HepG2 (cell line): ENCODE measurements at regions not wholly inside any gene's neighbourhood (a gene's known extent, or its start where the extent isn't known, plus 50 kb on each side); places are given as distances from the start of the nearest gene placed in this dataset.

Experiments
- ATAC-seq: fragments of 200-7000 bp; cut with Tn5 transposase; 3 replicates; pipeline ENCODE4 v1.9.1; 2020; ENCODE audit warnings: mild to moderate bottlenecking, moderate library complexity
- BruUV-seq: library from RNA; stranded (reverse); fragments of 400-500 nt; replicated peaks from 2 replicates; lab custom pipeline; 2021; lab: Mats Ljungman, UMichigan
- CTCF ChIA-PET: fragments of 300-600 bp; formaldehyde crosslinking; extraction: SDS; loops from one replicate; lab custom pipeline; 2021; ENCODE audit warnings: low total read pairs, inconsistent platforms, low intra/inter-chr PET ratio; lab: Yijun Ruan, JAX
- POLR2A ChIA-PET: fragments of 350-600 bp; sonication (Branson Sonifier 250); formaldehyde crosslinking; loops from one replicate; lab custom pipeline; 2020; ENCODE audit warnings: antibody characterized with exemption, inconsistent platforms; lab: Yijun Ruan, JAX
- DNase-seq: peaks from one replicate; pipeline ENCODE4 v3.0.0-alpha.2; 2015; ENCODE audit warnings: low spot score
- FAIRE-seq: peaks from 3 replicates; lab custom pipeline; 2011; peaks lifted over from hg19 to GRCh38; lab: Jason Lieb, UNC
- H2AFZ ChIP-seq: one replicate; pipeline ENCODE4 v1.6.1; 2011; ENCODE audit warnings: low read length, inconsistent platforms
- H3K27ac ChIP-seq: fragments of 300-600 bp; 3 replicates; pipeline ENCODE4 v1.8.0; 2011; ENCODE audit warnings: mixed run types, mild to moderate bottlenecking, mixed read lengths, low read length, inconsistent platforms; ENCODE audit not compliant: insufficient read depth; ENCODE audit errors: extremely low read length
- H3K27me3 ChIP-seq, 2 experiments: fragments of 200-600 bp in 1 of 2; 2 replicates in 1 of 2; 3 replicates in 1 of 2; pipeline versions ENCODE4 v1.6.0 to v1.8.0; 2011; ENCODE audit warnings: low read length in 2 of 2, mild to moderate bottlenecking in 2 of 2, moderate library complexity in 2 of 2, inconsistent platforms in 1 of 2; ENCODE audit not compliant: insufficient read depth in 2 of 2, control insufficient read depth in 1 of 2
- H3K36me3 ChIP-seq, 2 experiments: fragments of 200-600 bp in 1 of 2; replicated peaks in 1 of 2; 2 replicates in 1 of 2; 3 replicates in 1 of 2; pipeline versions ENCODE4 v1.5.1 to v1.8.0; 2011; ENCODE audit warnings: low read length in 2 of 2, inconsistent platforms in 1 of 2; ENCODE audit not compliant: insufficient read depth in 2 of 2, control insufficient read depth in 1 of 2
- H3K4me1 ChIP-seq: 2 replicates; pipeline ENCODE4 v1.5.1; 2012; ENCODE audit warnings: low read length, inconsistent platforms; ENCODE audit not compliant: insufficient read depth
- H3K4me2 ChIP-seq: 2 replicates; pipeline ENCODE4 v1.6.0; 2011; ENCODE audit warnings: low read depth, low read length, inconsistent platforms
- H3K4me3 ChIP-seq, 3 experiments: fragments of 200-600 bp in 1 of 3; sonication (generic), shearing (Covaris generic) in 1 of 3; replicated peaks in 1 of 3; 2 replicates each; pipeline ENCODE4 v1.5.1; 2011 to 2016; ENCODE audit warnings: low read length in 3 of 3, inconsistent platforms in 2 of 3, low read depth in 2 of 3, mild to moderate bottlenecking in 2 of 3, control low read depth in 1 of 3, mixed read lengths in 1 of 3; ENCODE audit not compliant: insufficient read depth in 1 of 3
- H3K79me2 ChIP-seq: one replicate; pipeline ENCODE4 v1.6.1; 2011; ENCODE audit warnings: low read length, inconsistent platforms; ENCODE audit not compliant: insufficient read depth
- H3K9ac ChIP-seq: 2 replicates; pipeline ENCODE4 v1.6.0; 2011; ENCODE audit warnings: mild to moderate bottlenecking, low read depth, low read length, inconsistent platforms; ENCODE audit not compliant: insufficient read depth
- H3K9me3 ChIP-seq: 2 replicates; pipeline ENCODE4 v1.5.1; 2012; ENCODE audit warnings: mild to moderate bottlenecking, low read length
- H4K20me1 ChIP-seq: 2 replicates; pipeline ENCODE4 v1.6.0; 2011; ENCODE audit warnings: inconsistent platforms, mild to moderate bottlenecking, low read length, moderate library complexity; ENCODE audit not compliant: insufficient read depth
- ARNTL ChIP-seq: sonication (generic); formaldehyde crosslinking; IDR thresholded peaks from 2 replicates; pipeline ENCODE4 v1.4.0; 2020; ENCODE audit warnings: mild to moderate bottlenecking, missing genetic modification reagents
- CC2D1A ChIP-seq: sonication (generic); formaldehyde crosslinking; IDR thresholded peaks from 2 replicates; pipeline ENCODE4 v1.8.1; 2023; ENCODE audit warnings: mild to moderate bottlenecking, missing genetic modification reagents
- FOXA1 ChIP-seq, 2 experiments: fragments of 450-650 bp in 1 of 2; sonication (generic) in 1 of 2; formaldehyde crosslinking in 1 of 2; IDR thresholded peaks; 2 replicates each; pipeline versions ENCODE4 v1.4.0 to v1.6.1; 2016 to 2020; ENCODE audit warnings: missing genetic modification reagents in 1 of 2
- HNRNPUL1 ChIP-seq: fragments of 200-400 bp; formaldehyde crosslinking; IDR thresholded peaks from 2 replicates; pipeline ENCODE4 v1.6.1; 2017; ENCODE audit warnings: low read depth, mild to moderate bottlenecking, low read length, moderate library complexity
- KLF6 ChIP-seq: IDR thresholded peaks from 2 replicates; pipeline ENCODE4 v1.8.0; 2016; ENCODE audit warnings: missing biosample characterization, missing genetic modification reagents
- MAFF ChIP-seq: IDR thresholded peaks from 2 replicates; pipeline ENCODE4 v1.6.1; 2011; ENCODE audit warnings: low read depth, low read length, improper control_type of control experiment
- MAFK ChIP-seq, 2 experiments: IDR thresholded peaks in 1 of 2; conservative IDR thresholded peaks in 1 of 2; 2 replicates each; pipeline ENCODE4 v1.6.1; 2011; ENCODE audit warnings: improper control_type of control experiment in 2 of 2, low read length in 2 of 2
- MYNN ChIP-seq: sonication (generic); formaldehyde crosslinking; IDR thresholded peaks from 2 replicates; pipeline ENCODE4 v1.4.0; 2020; ENCODE audit warnings: mild to moderate bottlenecking, low read depth, missing genetic modification reagents
- POLR2AphosphoS5 ChIP-seq: IDR thresholded peaks from 2 replicates; pipeline ENCODE4 v1.6.1; 2012; ENCODE audit warnings: low read depth, low read length
- ZFYVE20 ChIP-seq: sonication (generic); formaldehyde crosslinking; IDR thresholded peaks from 2 replicates; pipeline ENCODE4 v1.8.0; 2023; ENCODE audit warnings: low read depth, mild to moderate bottlenecking, moderate library complexity, missing genetic modification reagents, borderline replicate concordance
- ZNF724P ChIP-seq: sonication (generic); formaldehyde crosslinking; IDR thresholded peaks from 2 replicates; pipeline ENCODE4 v1.8.0; 2022; ENCODE audit warnings: missing genetic modification reagents, borderline replicate concordance
- WGBS: methylation state at CpG from one replicate; pipeline ENCODE4 v1.1.6; 2017; ENCODE audit warnings: low lambda C conversion rate; 5-methylcytosine and 5-hydroxymethylcytosine counted together
- in situ Hi-C: cut with HindIII; loops from 2 replicates; pipeline ENCODE4 v1.10.0; 2017; ENCODE audit warnings: low pct_unique_long_range_greater_than_20kb; ENCODE audit not compliant: extremely low pct_ligation_motif_present
- intact Hi-C: fragments of 100-400 bp; cut with micrococcal nuclease; formaldehyde crosslinking; loops from one replicate; pipeline ENCODE4 v1.10.0; 2022; ENCODE audit not compliant: unreplicated experiment
- TF ChIP-seq, protein P1 (sequence below): sonication (generic); formaldehyde crosslinking; IDR thresholded peaks from 2 replicates; pipeline ENCODE4 v1.4.0; 2020; ENCODE audit warnings: missing genetic modification reagents

DNA sequence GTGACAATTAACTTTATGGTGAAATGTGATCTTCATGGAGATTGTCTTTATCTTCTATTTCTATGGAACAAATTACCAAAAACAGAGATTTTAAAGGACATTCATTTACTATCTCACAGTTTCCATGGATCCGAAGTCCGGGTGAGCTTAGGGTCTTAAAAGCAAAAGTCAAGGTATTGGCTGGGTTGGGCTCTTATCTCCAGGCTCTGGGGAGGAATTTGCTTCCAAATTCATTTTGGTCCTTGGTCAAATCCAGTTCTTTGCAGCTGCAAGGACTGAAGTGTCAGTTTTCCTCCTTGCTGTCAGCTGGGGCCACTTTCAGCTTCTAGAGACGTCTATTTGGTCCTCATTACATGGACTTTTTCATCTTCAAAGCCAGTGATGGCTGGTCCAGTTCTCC, 395.8 kb upstream of the MAF start:
- FAIRE-seq = no peak
- BruUV-seq = no TSS peak
- POLR2A ChIA-PET = no interaction called here

DNA sequence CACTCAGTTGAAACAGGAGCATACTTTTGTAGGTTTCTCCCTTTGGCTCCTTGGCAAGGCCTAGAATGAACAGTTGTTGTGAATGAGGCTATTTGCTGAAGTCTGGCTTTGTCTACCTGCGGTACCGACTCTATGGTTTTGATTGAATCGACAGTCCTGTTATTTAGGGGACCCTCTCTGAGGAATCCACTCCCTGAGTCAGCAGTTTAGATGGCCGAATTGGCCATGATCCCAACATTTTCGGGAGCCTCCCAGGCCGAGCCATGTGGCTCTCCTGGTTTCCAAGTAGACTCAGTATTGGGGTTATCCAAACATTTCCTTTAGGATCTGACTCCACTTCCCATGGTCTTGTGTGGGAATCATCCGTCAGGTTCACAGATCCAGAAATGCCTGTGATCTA, 394.8 kb upstream of the MAF start:
- ChIA-PET POLR2A (no interaction called here), CTCF (no interaction called here)
- H3K9me3 ChIP-seq = no peaks in the 10 kb centered on the region
- 26% methylated on average over 7 of the region's 7 CpGs for WGBS
- H3K4me1 ChIP-seq = no peaks in the 10 kb centered on the region
- in situ Hi-C loops = no loop called here
- H3K4me2 ChIP-seq = no peak overlapping the region
- no TSS peak for BruUV-seq
- no peak overlapping the region for H2AFZ ChIP-seq
- H3K4me3 ChIP-seq = no peak overlapping the region
- no peaks in the 10 kb centered on the region for H4K20me1 ChIP-seq
- no peaks in the 10 kb centered on the region for H3K79me2 ChIP-seq
- no peaks in the 10 kb centered on the region for H3K36me3 ChIP-seq
- intact Hi-C loops = no loop called here
- no peak for DNase-seq
- no peak overlapping the region for H3K27ac ChIP-seq
- FAIRE-seq = no peak
- no peak for TF ChIP-seq MYNN (CRISPR knock-in tag)
- no peak for TF ChIP-seq ARNTL (CRISPR knock-in tag)
- no peak for TF ChIP-seq POLR2AphosphoS5
- peak; percentile 82 to 91 for TF ChIP-seq MAFK (conservative IDR thresholded peaks at IDR 0.05 in 1 of 2, IDR thresholded peaks at IDR 0.05 in 1 of 2; ENCODE audit: low read length in 2 of 2)
- no peak for TF ChIP-seq KLF6 (CRISPR knock-in tag)
- TF ChIP-seq HNRNPUL1 = no peak
- TF ChIP-seq MAFF = peak; percentile 84
- no peak for ATAC-seq
- H3K27me3 ChIP-seq = no peaks in the 10 kb centered on the region; a peak in 1 of 5 replicates
- no peak overlapping the region for H3K9ac ChIP-seq

More for the DNA sequence above, 395.8 kb upstream of the MAF start:
- Histone ChIP-seq H3K9me3 (no peaks in the 10 kb centered on the region), H3K27ac (no peak overlapping the region), H4K20me1 (no peaks in the 10 kb centered on the region), H3K4me3 (no peak overlapping the region), H2AFZ (no peak overlapping the region), H3K79me2 (no peaks in the 10 kb centered on the region), H3K4me1 (no peaks in the 10 kb centered on the region), H3K27me3 (no peaks in the 10 kb centered on the region; a peak in 1 of 5 replicates), H3K36me3 (no peaks in the 10 kb centered on the region), H3K4me2 (no peak overlapping the region), H3K9ac (no peak overlapping the region)
- in situ Hi-C loops = no loop called here
- no peak for DNase-seq
- no peak for ATAC-seq
- TF ChIP-seq ZFYVE20 (CRISPR knock-in tag) = no peak
- TF ChIP-seq CC2D1A (CRISPR knock-in tag) = no peak
- TF ChIP-seq, protein P1, sequence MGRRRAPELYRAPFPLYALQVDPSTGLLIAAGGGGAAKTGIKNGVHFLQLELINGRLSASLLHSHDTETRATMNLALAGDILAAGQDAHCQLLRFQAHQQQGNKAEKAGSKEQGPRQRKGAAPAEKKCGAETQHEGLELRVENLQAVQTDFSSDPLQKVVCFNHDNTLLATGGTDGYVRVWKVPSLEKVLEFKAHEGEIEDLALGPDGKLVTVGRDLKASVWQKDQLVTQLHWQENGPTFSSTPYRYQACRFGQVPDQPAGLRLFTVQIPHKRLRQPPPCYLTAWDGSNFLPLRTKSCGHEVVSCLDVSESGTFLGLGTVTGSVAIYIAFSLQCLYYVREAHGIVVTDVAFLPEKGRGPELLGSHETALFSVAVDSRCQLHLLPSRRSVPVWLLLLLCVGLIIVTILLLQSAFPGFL (CRISPR knock-in tag) = no peak
- TF ChIP-seq ZNF724P (CRISPR knock-in tag) = no peak
- TF ChIP-seq FOXA1 (IDR thresholded peaks at IDR 0.05) = no peak
- TF ChIP-seq FOXA1 (CRISPR knock-in tag; IDR thresholded peaks at IDR 0.05) = no peak
- intact Hi-C loops = no loop called here
- WGBS = 43% methylated on average over 3 of the region's 3 CpGs
- CTCF ChIA-PET = interaction anchor here (1.9 kb wide), 1 partner anchor 470 kb away, joined by 9 read pairs; no protein-coding TSS in a partner anchor
